NCI-H526 (cell line): ENCODE measurements at regions not wholly inside any gene's neighbourhood (a gene's known extent, or its start where the extent isn't known, plus 50 kb on each side); places are given as distances from the start of the nearest gene placed in this dataset.
"Not testable (repeated sequence)": the region's sequence is repeated elsewhere in the genome, so short reads cannot be mapped to it uniquely, and the experiment has no call there.

Experiments used
- DNase-seq, 2 experiments: peaks; one replicate each; lab custom pipeline; 2025; lab: John Stamatoyannopoulos, UW

- DNase-seq: no peak
Observed at GRCh38 chr3:20400281-20400680, 214.3 kb upstream of the SGO1 start.

- no peak for DNase-seq
Observed at GRCh38 chr3:20396335-20396734, 210.3 kb upstream of the SGO1 start.

- no peak for DNase-seq
Observed at GRCh38 chr3:20395692-20396091, 209.7 kb upstream of the SGO1 start.

- no peak for DNase-seq
Observed at GRCh38 chr3:20394243-20394642, 208.2 kb upstream of the SGO1 start.

GRCh38 chr3:20391644-20392043 lies 205.6 kb upstream of the SGO1 start:
- no peak for DNase-seq

GRCh38 chr3:20388971-20389370 lies 203.0 kb upstream of the SGO1 start:
- DNase-seq: no peak

- DNase-seq: no peak
Observed at GRCh38 chr3:20380295-20380694, 194.3 kb upstream of the SGO1 start.

- DNase-seq: no peak
Observed at GRCh38 chr3:20378315-20378714, 192.3 kb upstream of the SGO1 start.

GRCh38 chr3:20376665-20377217 lies 190.7 kb upstream of the SGO1 start:
- DNase-seq: peak; percentile 83 to 87

- DNase-seq: no peak
Observed at GRCh38 chr3:20375302-20375701, 189.3 kb upstream of the SGO1 start.

- DNase-seq: not testable (repeated sequence)
Observed at GRCh38 chr3:20370273-20371063, 184.5 kb upstream of the SGO1 start.

GRCh38 chr3:20361000-20361399 lies 175.0 kb upstream of the SGO1 start:
- DNase-seq: no peak

GRCh38 chr3:20353286-20353685 lies 167.3 kb upstream of the SGO1 start:
- no peak for DNase-seq

- peak; percentile 54 to 60 for DNase-seq
Observed at GRCh38 chr3:20352546-20353179, 166.7 kb upstream of the SGO1 start.

- no peak for DNase-seq
Observed at GRCh38 chr3:20350449-20350848, 164.4 kb upstream of the SGO1 start.

- DNase-seq: no peak
Observed at GRCh38 chr3:20346916-20347315, 160.9 kb upstream of the SGO1 start.

GRCh38 chr3:20346369-20346768 lies 160.4 kb upstream of the SGO1 start:
- DNase-seq: no peak

- no peak for DNase-seq
Observed at GRCh38 chr3:20344400-20344959, 158.5 kb upstream of the SGO1 start.

GRCh38 chr3:20343790-20344189 lies 157.8 kb upstream of the SGO1 start:
- DNase-seq: no peak

GRCh38 chr3:20340324-20340928 lies 154.4 kb upstream of the SGO1 start:
- DNase-seq: peak; percentile 84 to 89

GRCh38 chr3:20336572-20336971 lies 150.6 kb upstream of the SGO1 start:
- no peak for DNase-seq

GRCh38 chr3:20334842-20335241 lies 148.8 kb upstream of the SGO1 start:
- no peak for DNase-seq

GRCh38 chr3:20327889-20328288 lies 141.9 kb upstream of the SGO1 start:
- no peak for DNase-seq
